Body of pancreas (tissue), 4 donors: ENCODE measurements at regions not wholly inside any gene's neighbourhood (a gene's known extent, or its start where the extent isn't known, plus 50 kb on each side); places are given as distances from the start of the nearest gene placed in this dataset.

Experiments used
- POLR2A ChIP-seq, 3 donors: fragments of 450-650 bp; IDR thresholded peaks; one replicate each; pipeline ENCODE4 v1.6.1; 2016; ENCODE audit warnings: antibody characterized with exemption in 3 of 3, mild to moderate bottlenecking in 2 of 3
- TF ChIP-seq, protein P1 (sequence below), 7 experiments: fragments of 450-650 bp in 4 of 7; fragments of 200-600 bp in 3 of 7; sonication (generic) in 3 of 7; IDR thresholded peaks; one replicate each; pipeline ENCODE4 v1.5.1; 2016 to 2019; ENCODE audit warnings: antibody characterized with exemption in 7 of 7

DNA sequence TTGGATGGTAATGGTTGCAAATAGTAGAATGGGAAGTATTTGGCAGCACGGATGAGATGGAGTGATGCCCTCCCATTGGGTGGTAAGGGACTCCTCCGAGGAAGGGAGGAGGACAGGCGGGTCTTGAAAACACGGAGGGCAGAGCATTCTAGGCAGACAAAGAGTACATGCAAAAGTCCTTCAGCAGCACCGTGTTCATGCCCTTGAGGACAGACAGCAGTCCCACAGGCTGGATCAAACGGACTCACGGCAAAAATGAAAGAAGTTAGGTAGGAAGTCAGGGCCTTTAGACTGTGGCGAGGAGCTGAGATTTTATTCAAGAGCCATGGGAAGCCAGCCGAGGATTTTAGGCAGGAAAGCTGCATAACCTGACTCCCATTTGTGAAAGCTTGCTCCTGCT lies 253.9 kb downstream of the RHOU start:
- TF ChIP-seq POLR2A (IDR thresholded peaks at IDR 0.05), result no peak
- TF ChIP-seq, protein P1, sequence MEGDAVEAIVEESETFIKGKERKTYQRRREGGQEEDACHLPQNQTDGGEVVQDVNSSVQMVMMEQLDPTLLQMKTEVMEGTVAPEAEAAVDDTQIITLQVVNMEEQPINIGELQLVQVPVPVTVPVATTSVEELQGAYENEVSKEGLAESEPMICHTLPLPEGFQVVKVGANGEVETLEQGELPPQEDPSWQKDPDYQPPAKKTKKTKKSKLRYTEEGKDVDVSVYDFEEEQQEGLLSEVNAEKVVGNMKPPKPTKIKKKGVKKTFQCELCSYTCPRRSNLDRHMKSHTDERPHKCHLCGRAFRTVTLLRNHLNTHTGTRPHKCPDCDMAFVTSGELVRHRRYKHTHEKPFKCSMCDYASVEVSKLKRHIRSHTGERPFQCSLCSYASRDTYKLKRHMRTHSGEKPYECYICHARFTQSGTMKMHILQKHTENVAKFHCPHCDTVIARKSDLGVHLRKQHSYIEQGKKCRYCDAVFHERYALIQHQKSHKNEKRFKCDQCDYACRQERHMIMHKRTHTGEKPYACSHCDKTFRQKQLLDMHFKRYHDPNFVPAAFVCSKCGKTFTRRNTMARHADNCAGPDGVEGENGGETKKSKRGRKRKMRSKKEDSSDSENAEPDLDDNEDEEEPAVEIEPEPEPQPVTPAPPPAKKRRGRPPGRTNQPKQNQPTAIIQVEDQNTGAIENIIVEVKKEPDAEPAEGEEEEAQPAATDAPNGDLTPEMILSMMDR (IDR thresholded peaks at IDR 0.05), result no peak
